ENCODE measurements at regions not wholly inside any gene's neighbourhood (a gene's known extent, or its start where the extent isn't known, plus 50 kb on each side); places are given as distances from the start of the nearest gene placed in this dataset.

GRCh38 chr5:33334829-33335228 is 105.9 kb upstream of the TARS1 start:
- no peak for DNase-seq

- no peak for DNase-seq
Measured at GRCh38 chr5:33336891-33337636, 103.7 kb upstream of the TARS1 start.

GRCh38 chr5:33337637-33337992 is 103.2 kb upstream of the TARS1 start:
- no peak for DNase-seq

- DNase-seq, result no peak
Measured at GRCh38 chr5:33338336-33339110, 102.2 kb upstream of the TARS1 start.

GRCh38 chr5:33339413-33339812 is 101.4 kb upstream of the TARS1 start:
- no peak for DNase-seq

GRCh38 chr5:33340195-33340594 is 100.6 kb upstream of the TARS1 start:
- DNase-seq, result no peak

GRCh38 chr5:33341351-33341750 is 99.4 kb upstream of the TARS1 start:
- DNase-seq, result no peak

- peak; percentile 2 for DNase-seq
Measured at GRCh38 chr5:33343676-33344327, 97.0 kb upstream of the TARS1 start.

GRCh38 chr5:33346534-33346933 is 94.2 kb upstream of the TARS1 start:
- no peak for DNase-seq

GRCh38 chr5:33361781-33362180 is 79.0 kb upstream of the TARS1 start:
- no peak for DNase-seq

- no peak for DNase-seq
Measured at GRCh38 chr5:33362915-33363314, 77.8 kb upstream of the TARS1 start.

GRCh38 chr5:33363537-33363936 is 77.2 kb upstream of the TARS1 start:
- no peak for DNase-seq

GRCh38 chr5:33364406-33364805 is 76.4 kb upstream of the TARS1 start:
- DNase-seq, result no peak

GRCh38 chr5:33367416-33367815 is 73.3 kb upstream of the TARS1 start:
- no peak for DNase-seq

- DNase-seq, result peak; percentile 24
Measured at GRCh38 chr5:33369485-33370465, 71.0 kb upstream of the TARS1 start.

- no peak for DNase-seq
Measured at GRCh38 chr5:33370466-33370859, 70.3 kb upstream of the TARS1 start.

- no peak for DNase-seq
Measured at GRCh38 chr5:33371660-33372059, 69.1 kb upstream of the TARS1 start.

- no peak for DNase-seq
Measured at GRCh38 chr5:33372721-33373472, 67.9 kb upstream of the TARS1 start.

GRCh38 chr5:33375900-33376299 is 64.9 kb upstream of the TARS1 start:
- DNase-seq, result no peak

- DNase-seq, result no peak
Measured at GRCh38 chr5:33379757-33380156, 61.0 kb upstream of the TARS1 start.

GRCh38 chr5:33381243-33381642 is 59.5 kb upstream of the TARS1 start:
- no peak for DNase-seq
